OCI-LY3 (cell line): ENCODE measurements at regions not wholly inside any gene's neighbourhood (a gene's known extent, or its start where the extent isn't known, plus 50 kb on each side); places are given as distances from the start of the nearest gene placed in this dataset.

ENCODE experiments used
- H2AFZ ChIP-seq: fragments of 200-600, 300-600 bp; shearing (Covaris generic); 2 replicates; pipeline ENCODE4 v1.6.0; 2014; ENCODE audit warnings: antibody characterized with exemption, low read depth, low read length
- H3K27ac ChIP-seq: fragments of 200-600, 300-600 bp; sonication (generic); 2 replicates; pipeline ENCODE4 v1.5.1; 2014; ENCODE audit warnings: mild to moderate bottlenecking, low read length, moderate library complexity, mixed read lengths
- H3K27me3 ChIP-seq: fragments of 200-600, 300-600 bp; sonication (generic); 2 replicates; pipeline ENCODE4 v1.6.1; 2014; ENCODE audit warnings: low read depth, low read length, mixed read lengths
- H3K36me3 ChIP-seq: fragments of 200-600, 300-600 bp; sonication (generic); replicated peaks from 2 replicates; pipeline ENCODE3; 2014; ENCODE audit warnings: low read depth, low read length, mixed read lengths
- H3K4me1 ChIP-seq: fragments of 300-600, 200-600 bp; sonication (generic); 2 replicates; pipeline ENCODE4 v1.6.1; 2014; ENCODE audit warnings: low read length, mixed read lengths
- H3K4me2 ChIP-seq: fragments of 200-600, 300-600 bp; sonication (generic); 2 replicates; pipeline ENCODE4 v1.6.1; 2014; ENCODE audit warnings: low read length, mixed read lengths
- H3K4me3 ChIP-seq: fragments of 300-600, 200-600 bp; sonication (generic); 2 replicates; pipeline ENCODE4 v1.5.1; 2014; ENCODE audit warnings: antibody characterized with exemption, mild to moderate bottlenecking, low read length, moderate library complexity
- H3K79me2 ChIP-seq: fragments of 300-600, 200-600 bp; shearing (Covaris generic); 2 replicates; pipeline ENCODE4 v1.6.1; 2014; ENCODE audit warnings: mild to moderate bottlenecking, low read length, mixed read lengths
- H3K9ac ChIP-seq: fragments of 300-600, 200-600 bp; shearing (Covaris generic); 2 replicates; pipeline ENCODE4 v1.6.0; 2014; ENCODE audit warnings: mild to moderate bottlenecking, low read length, moderate library complexity
- H3K9me3 ChIP-seq: fragments of 200-600, 300-600 bp; shearing (Covaris generic); 2 replicates; pipeline ENCODE4 v1.6.1; 2014; ENCODE audit warnings: low read length, mixed read lengths; ENCODE audit not compliant: insufficient read depth
- H4K20me1 ChIP-seq: fragments of 200-600, 300-600 bp; sonication (generic); 2 replicates; pipeline ENCODE4 v1.6.1; 2016; ENCODE audit warnings: low read length, mixed read lengths; ENCODE audit not compliant: insufficient read depth
- EZH2phosphoT487 ChIP-seq: fragments of 200-600 bp; shearing (Covaris generic); IDR thresholded peaks from 2 replicates; pipeline ENCODE4 v1.6.1; 2018; ENCODE audit warnings: antibody characterized with exemption, mixed run types, low read depth
- TF ChIP-seq, protein P1 (sequence below): fragments of 200-600, 300-600 bp; sonication (generic); IDR thresholded peaks from 2 replicates; pipeline ENCODE4 v1.5.1; 2014; ENCODE audit warnings: antibody characterized with exemption, low read length, low read depth

DNA sequence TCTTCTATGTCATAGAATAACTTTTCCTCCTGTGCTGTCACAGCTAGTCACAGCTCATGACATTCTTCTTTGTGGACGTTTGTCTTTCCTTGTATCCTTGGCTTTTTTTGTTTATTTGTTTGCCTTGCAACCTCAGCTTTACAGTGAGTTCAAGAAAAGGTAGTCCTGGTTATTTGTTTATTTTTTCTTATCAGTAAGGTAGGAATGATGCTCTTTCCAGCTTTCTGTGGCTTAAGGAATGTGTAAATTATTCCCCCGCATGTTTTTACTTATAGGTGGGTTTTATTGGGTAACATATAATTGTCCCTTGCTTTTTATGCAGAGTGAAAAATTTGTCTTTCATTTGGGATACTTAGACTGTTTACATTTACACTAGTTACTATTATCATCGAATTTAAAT, 1673.6 kb upstream of the FLRT2 start:
- Histone ChIP-seq H3K4me2 (no peak overlapping the region), H3K27me3 (no peaks in the 10 kb centered on the region), H3K79me2 (no peaks in the 10 kb centered on the region), H3K9me3 (no peaks in the 10 kb centered on the region), H3K27ac (no peak overlapping the region), H3K9ac (no peak overlapping the region), H2AFZ (no peak overlapping the region), H3K36me3 (no peaks in the 10 kb centered on the region), H3K4me3 (no peak overlapping the region), H4K20me1 (no peaks in the 10 kb centered on the region), H3K4me1 (no peaks in the 10 kb centered on the region)
- TF ChIP-seq, protein P1, sequence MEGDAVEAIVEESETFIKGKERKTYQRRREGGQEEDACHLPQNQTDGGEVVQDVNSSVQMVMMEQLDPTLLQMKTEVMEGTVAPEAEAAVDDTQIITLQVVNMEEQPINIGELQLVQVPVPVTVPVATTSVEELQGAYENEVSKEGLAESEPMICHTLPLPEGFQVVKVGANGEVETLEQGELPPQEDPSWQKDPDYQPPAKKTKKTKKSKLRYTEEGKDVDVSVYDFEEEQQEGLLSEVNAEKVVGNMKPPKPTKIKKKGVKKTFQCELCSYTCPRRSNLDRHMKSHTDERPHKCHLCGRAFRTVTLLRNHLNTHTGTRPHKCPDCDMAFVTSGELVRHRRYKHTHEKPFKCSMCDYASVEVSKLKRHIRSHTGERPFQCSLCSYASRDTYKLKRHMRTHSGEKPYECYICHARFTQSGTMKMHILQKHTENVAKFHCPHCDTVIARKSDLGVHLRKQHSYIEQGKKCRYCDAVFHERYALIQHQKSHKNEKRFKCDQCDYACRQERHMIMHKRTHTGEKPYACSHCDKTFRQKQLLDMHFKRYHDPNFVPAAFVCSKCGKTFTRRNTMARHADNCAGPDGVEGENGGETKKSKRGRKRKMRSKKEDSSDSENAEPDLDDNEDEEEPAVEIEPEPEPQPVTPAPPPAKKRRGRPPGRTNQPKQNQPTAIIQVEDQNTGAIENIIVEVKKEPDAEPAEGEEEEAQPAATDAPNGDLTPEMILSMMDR: no peak

DNA sequence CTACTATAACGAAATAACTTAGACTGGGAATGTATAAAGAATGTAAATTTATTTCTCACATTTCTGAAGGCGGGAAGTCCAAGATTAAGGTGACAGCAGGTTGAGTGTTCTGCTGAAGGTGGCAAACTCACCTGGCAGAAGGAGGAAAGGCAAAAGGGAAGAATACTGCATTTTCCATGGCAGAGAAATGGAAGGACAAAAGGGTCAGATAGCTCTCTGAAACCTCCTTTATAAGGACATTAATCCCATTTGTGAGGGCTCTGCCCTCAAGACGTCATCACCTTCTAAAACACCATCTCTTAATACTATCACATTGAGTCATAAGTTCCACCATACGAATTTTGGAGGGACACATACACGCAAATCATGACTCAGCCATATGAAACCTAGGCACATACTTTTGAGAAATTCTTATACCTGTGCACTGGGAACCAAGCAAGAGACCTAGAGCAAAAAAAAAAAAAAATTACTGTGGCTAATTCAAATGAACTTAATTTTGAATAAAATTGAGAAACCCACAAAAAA, 1669.3 kb upstream of the FLRT2 start:
- H3K9me3 ChIP-seq: no peaks in the 10 kb centered on the region
- no peaks in the 10 kb centered on the region for H3K79me2 ChIP-seq
- H3K36me3 ChIP-seq: no peaks in the 10 kb centered on the region
- H3K27me3 ChIP-seq: no peaks in the 10 kb centered on the region
- H3K4me2 ChIP-seq: no peak overlapping the region
- no peak overlapping the region for H3K4me3 ChIP-seq
- H3K27ac ChIP-seq: no peak overlapping the region
- H4K20me1 ChIP-seq: no peaks in the 10 kb centered on the region
- H2AFZ ChIP-seq: no peak overlapping the region
- peaks cover 6% of the 10 kb centered on the region; the same call in 1 of the 2 replicates for H3K4me1 ChIP-seq
- TF ChIP-seq, protein P1: no peak
- TF ChIP-seq EZH2phosphoT487: no peak
- no peak overlapping the region for H3K9ac ChIP-seq

DNA sequence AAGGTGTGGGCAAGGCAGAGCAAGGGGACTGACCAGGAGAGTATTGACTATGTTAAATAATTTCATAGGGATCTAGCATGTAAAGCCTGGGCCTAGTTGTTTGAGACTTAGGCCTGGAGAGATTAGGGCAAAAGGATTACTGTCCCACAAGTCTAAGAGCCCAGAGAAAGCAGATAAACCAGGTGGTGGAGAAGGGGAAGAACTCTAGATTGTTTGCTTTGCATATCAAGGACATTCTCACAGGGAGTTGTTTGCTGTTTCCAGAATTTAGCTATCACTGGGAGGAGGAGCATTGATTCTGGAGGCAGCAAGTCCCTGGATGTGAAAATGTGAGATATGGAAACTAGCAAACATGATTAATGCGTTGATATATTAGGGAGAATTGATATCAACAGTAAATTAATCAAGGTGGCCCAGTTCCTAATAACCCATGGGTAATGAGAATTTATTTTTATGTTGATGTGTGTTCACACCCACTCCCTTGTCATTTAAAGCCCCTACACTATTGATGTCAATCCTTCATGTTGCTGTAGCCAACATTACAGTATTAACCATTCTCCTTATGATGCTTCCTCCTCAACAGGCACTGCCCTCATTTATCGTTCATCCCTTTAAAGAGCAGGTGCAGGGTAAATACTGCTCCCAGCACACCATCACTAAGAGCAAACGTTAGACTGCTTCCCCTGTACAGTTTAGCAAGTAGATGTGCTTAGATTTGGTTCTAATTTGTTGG, 1666.7 kb upstream of the FLRT2 start:
- H3K9me3 ChIP-seq: no peaks in the 10 kb centered on the region
- H3K79me2 ChIP-seq: no peaks in the 10 kb centered on the region
- H3K36me3 ChIP-seq: no peaks in the 10 kb centered on the region
- H3K9ac ChIP-seq: no peak overlapping the region
- H4K20me1 ChIP-seq: no peaks in the 10 kb centered on the region
- H3K4me3 ChIP-seq: no peak overlapping the region
- H3K4me2 ChIP-seq: no peak overlapping the region
- TF ChIP-seq, protein P1: no peak
- H2AFZ ChIP-seq: no peak overlapping the region
- H3K4me1 ChIP-seq: peaks cover 6% of the 10 kb centered on the region; the same call in 1 of the 2 replicates
- no peak overlapping the region for H3K27ac ChIP-seq
- no peaks in the 10 kb centered on the region for H3K27me3 ChIP-seq

DNA sequence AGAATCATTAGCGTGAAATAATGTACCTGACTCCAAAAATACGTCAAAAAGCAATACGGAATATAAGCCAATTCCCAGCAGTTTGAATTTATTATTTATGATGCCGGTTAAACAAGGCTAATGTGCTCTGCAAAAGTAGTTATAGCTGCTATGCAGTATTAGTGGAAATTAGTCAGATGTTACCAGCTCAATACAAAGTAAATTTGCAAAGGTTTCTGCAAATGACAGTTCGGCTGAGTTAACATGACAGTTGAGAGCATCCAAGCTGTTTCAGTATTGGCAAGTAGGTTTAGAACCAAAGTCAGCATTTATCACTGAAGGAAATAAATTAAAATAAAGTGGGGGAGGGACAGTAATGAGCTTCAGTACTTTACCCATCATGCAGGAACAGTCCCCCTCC, 1665.8 kb upstream of the FLRT2 start:
- no peaks in the 10 kb centered on the region for H3K27me3 ChIP-seq
- H3K9me3 ChIP-seq: no peaks in the 10 kb centered on the region
- TF ChIP-seq, protein P1: no peak
- TF ChIP-seq EZH2phosphoT487: no peak
- no peak overlapping the region for H3K4me2 ChIP-seq
- no peaks in the 10 kb centered on the region for H3K36me3 ChIP-seq
- no peak overlapping the region for H3K27ac ChIP-seq
- no peaks in the 10 kb centered on the region for H4K20me1 ChIP-seq
- H3K79me2 ChIP-seq: no peaks in the 10 kb centered on the region
- no peak overlapping the region for H2AFZ ChIP-seq
- peaks cover 6% of the 10 kb centered on the region; the same call in 1 of the 2 replicates for H3K4me1 ChIP-seq
- H3K4me3 ChIP-seq: no peak overlapping the region
- H3K9ac ChIP-seq: no peak overlapping the region
